SK-N-SH (cell line): ENCODE measurements at regions not wholly inside any gene's neighbourhood (a gene's known extent, or its start where the extent isn't known, plus 50 kb on each side); places are given as distances from the start of the nearest gene placed in this dataset.

ENCODE experiments used
- CTCF ChIA-PET: fragments of 300-600, 350-600 bp; formaldehyde crosslinking; extraction: SDS; loops from one replicate; lab custom pipeline; 2021; lab: Yijun Ruan, JAX
- POLR2A ChIA-PET: fragments of 350-600 bp; sonication (Branson Sonifier 250); formaldehyde crosslinking; extraction: SDS; loops from one replicate; lab custom pipeline; 2020; ENCODE audit warnings: antibody characterized with exemption, inconsistent platforms; lab: Yijun Ruan, JAX
- DNase-seq: peaks from one replicate; pipeline ENCODE4 v3.0.0; 2012
- H2AFZ ChIP-seq: fragments of 200-600 bp; sonication (generic); 2 replicates; pipeline ENCODE4 v1.8.1; 2016; ENCODE audit warnings: antibody characterized with exemption, mild to moderate bottlenecking, low read depth
- H3F3A ChIP-seq: fragments of 200-600 bp; sonication (generic); replicated peaks from 2 replicates; pipeline ENCODE3; 2016; ENCODE audit warnings: antibody characterized with exemption, mild to moderate bottlenecking; ENCODE audit not compliant: insufficient read depth
- H3K27ac ChIP-seq, 2 experiments: fragments of 200-500 bp in 1 of 2; fragments of 200-600 bp in 1 of 2; sonication (Bioruptor generic) in 1 of 2; sonication (generic), shearing (Covaris generic) in 1 of 2; 2 replicates each; pipeline versions ENCODE4 v1.5.1 to v1.6.1; 2014 to 2016; ENCODE audit warnings: low read depth in 2 of 2, inconsistent platforms in 1 of 2, low read length in 1 of 2, mild to moderate bottlenecking in 1 of 2, mixed read lengths in 1 of 2
- H3K27me3 ChIP-seq: fragments of 200-600 bp; sonication (generic), shearing (Covaris generic); 2 replicates; pipeline ENCODE4 v1.6.1; 2016; ENCODE audit warnings: mixed run types; ENCODE audit not compliant: insufficient read depth
- H3K36me3 ChIP-seq, 2 experiments: fragments of 200-500 bp in 1 of 2; fragments of 200-600 bp in 1 of 2; sonication (Bioruptor generic) in 1 of 2; sonication (generic) in 1 of 2; replicated peaks in 1 of 2; 2 replicates each; pipeline versions ENCODE3 to v1.5.1; 2014 to 2016; ENCODE audit warnings: low read length in 1 of 2, mild to moderate bottlenecking in 1 of 2; ENCODE audit not compliant: insufficient read depth in 2 of 2, control insufficient read depth in 1 of 2
- H3K4me1 ChIP-seq, 2 experiments: fragments of 200-500 bp in 1 of 2; fragments of 200-600 bp in 1 of 2; sonication (Bioruptor generic) in 1 of 2; sonication (generic), shearing (Covaris generic) in 1 of 2; 2 replicates each; pipeline versions ENCODE4 v1.5.1 to v1.6.1; 2014 to 2016; ENCODE audit warnings: low read depth in 1 of 2, low read length in 1 of 2, mixed run types in 1 of 2; ENCODE audit not compliant: insufficient read depth in 2 of 2, control insufficient read depth in 1 of 2
- H3K4me2 ChIP-seq: fragments of 200-600 bp; sonication (generic), shearing (Covaris generic); 2 replicates; pipeline ENCODE4 v1.6.1; 2017; ENCODE audit warnings: mixed run types
- H3K4me3 ChIP-seq, 2 experiments: fragments of 200-500 bp in 1 of 2; fragments of 200-600 bp in 1 of 2; sonication (Bioruptor generic) in 1 of 2; sonication (generic), shearing (Covaris generic) in 1 of 2; 2 replicates each; pipeline versions ENCODE4 v1.5.1 to v1.8.1; 2014 to 2016; ENCODE audit warnings: low read depth in 2 of 2, inconsistent platforms in 1 of 2, low read length in 1 of 2, mild to moderate bottlenecking in 1 of 2, mixed read lengths in 1 of 2, moderate library complexity in 1 of 2
- H3K79me2 ChIP-seq: fragments of 200-600 bp; sonication (generic); 2 replicates; pipeline ENCODE4 v1.8.1; 2017; ENCODE audit warnings: mild to moderate bottlenecking; ENCODE audit not compliant: insufficient read depth
- H3K9ac ChIP-seq: fragments of 200-600 bp; sonication (generic); 2 replicates; pipeline ENCODE4 v1.6.1; 2017; ENCODE audit warnings: mixed run types
- H3K9me2 ChIP-seq: fragments of 200-600 bp; sonication (generic); 2 replicates; pipeline ENCODE4 v1.6.1; 2017; ENCODE audit warnings: mixed run types
- H3K9me3 ChIP-seq: fragments of 200-600 bp; sonication (generic); 2 replicates; pipeline ENCODE4 v1.6.1; 2017; ENCODE audit warnings: mixed run types, mild to moderate bottlenecking, moderate library complexity
- H4K20me1 ChIP-seq: fragments of 200-600 bp; sonication (generic); 2 replicates; pipeline ENCODE4 v1.6.1; 2017; ENCODE audit warnings: mild to moderate bottlenecking, mixed run types; ENCODE audit not compliant: insufficient read depth
- CTCF ChIP-seq: fragments of 200-600 bp; sonication (generic); IDR thresholded peaks from 2 replicates; pipeline ENCODE4 v1.6.1; 2017; ENCODE audit warnings: antibody characterized with exemption, mild to moderate bottlenecking, moderate library complexity
- EP300 ChIP-seq, 2 experiments: IDR thresholded peaks; 2 replicates each; pipeline versions ENCODE4 v1.4.0 to v1.6.1; 2012; ENCODE audit warnings: borderline replicate concordance in 1 of 2, low read depth in 1 of 2, low read length in 1 of 2
- EZH2phosphoT487 ChIP-seq: fragments of 200-600 bp; sonication (generic); IDR thresholded peaks from 2 replicates; pipeline ENCODE4 v1.6.1; 2017; ENCODE audit warnings: low read depth, mixed run types, mild to moderate bottlenecking, antibody characterized with exemption, moderate library complexity, borderline replicate concordance
- FOSL2 ChIP-seq: IDR thresholded peaks from 2 replicates; pipeline ENCODE4 v1.4.0; 2012; ENCODE audit warnings: low read depth, mild to moderate bottlenecking, moderate library complexity, borderline replicate concordance
- FOXM1 ChIP-seq: IDR thresholded peaks from 2 replicates; pipeline ENCODE4 v1.4.0; 2012; ENCODE audit warnings: low read depth, mild to moderate bottlenecking
- GABPA ChIP-seq: IDR thresholded peaks from 2 replicates; pipeline ENCODE4 v1.4.0; 2012; ENCODE audit warnings: low read depth, mild to moderate bottlenecking
- JUND ChIP-seq: IDR thresholded peaks from 2 replicates; pipeline ENCODE4 v1.4.0; 2012
- MAX ChIP-seq: IDR thresholded peaks from 2 replicates; pipeline ENCODE4 v1.4.0; 2012; ENCODE audit warnings: low read depth
- MEF2A ChIP-seq: IDR thresholded peaks from 2 replicates; pipeline ENCODE4 v1.4.0; 2012; ENCODE audit warnings: low read depth, borderline replicate concordance
- MXI1 ChIP-seq: IDR thresholded peaks from 2 replicates; pipeline ENCODE4 v1.6.1; 2012; ENCODE audit warnings: mild to moderate bottlenecking, low read depth, low read length, improper control_type of control experiment
- NFIC ChIP-seq: IDR thresholded peaks from 2 replicates; pipeline ENCODE4 v1.4.0; 2012; ENCODE audit warnings: borderline replicate concordance
- NRF1 ChIP-seq: IDR thresholded peaks from 2 replicates; pipeline ENCODE4 v1.6.1; 2012; ENCODE audit warnings: low read depth, mild to moderate bottlenecking, low read length
- PBX3 ChIP-seq: IDR thresholded peaks from 2 replicates; pipeline ENCODE4; 2012
- POLR2AphosphoS5 ChIP-seq: IDR thresholded peaks from 2 replicates; pipeline ENCODE4 v1.6.1; 2012; ENCODE audit warnings: low read depth, low read length
- RFX5 ChIP-seq: IDR thresholded peaks from 2 replicates; pipeline ENCODE4 v1.6.1; 2012; ENCODE audit warnings: mild to moderate bottlenecking, improper control_type of control experiment, low read length
- RXRA ChIP-seq: IDR thresholded peaks from 2 replicates; pipeline ENCODE4 v1.4.0; 2012; ENCODE audit warnings: low read depth, mild to moderate bottlenecking, borderline replicate concordance
- SIN3A ChIP-seq: IDR thresholded peaks from 2 replicates; pipeline ENCODE4 v1.6.1; 2012; ENCODE audit warnings: low read depth, mild to moderate bottlenecking, low read length, moderate library complexity, borderline replicate concordance
- TAF1 ChIP-seq: IDR thresholded peaks from 2 replicates; pipeline ENCODE4 v1.6.1; 2012; ENCODE audit warnings: low read depth, mild to moderate bottlenecking, low read length, moderate library complexity, borderline replicate concordance
- TCF12 ChIP-seq: IDR thresholded peaks from 2 replicates; pipeline ENCODE4 v1.4.0; 2012
- TEAD4 ChIP-seq: IDR thresholded peaks from 2 replicates; pipeline ENCODE4 v1.4.0; 2012; ENCODE audit warnings: mild to moderate bottlenecking, borderline replicate concordance; ENCODE audit not compliant: insufficient read depth
- USF2 ChIP-seq: fragments of 150-350 bp; IDR thresholded peaks from 2 replicates; pipeline ENCODE4 v1.6.1; 2017; ENCODE audit warnings: antibody characterized with exemption, low read length, low read depth, borderline replicate concordance
- YY1 ChIP-seq: IDR thresholded peaks from 2 replicates; pipeline ENCODE4 v1.4.0; 2012; ENCODE audit warnings: low read depth, mild to moderate bottlenecking
- ZBTB33 ChIP-seq: IDR thresholded peaks from 2 replicates; pipeline ENCODE4 v1.4.0; 2012; ENCODE audit warnings: low read depth, borderline replicate concordance
- WGBS: methylation state at CpG from one replicate; pipeline ENCODE4 v1.1.6; 2017; ENCODE audit warnings: low lambda C conversion rate; 5-methylcytosine and 5-hydroxymethylcytosine counted together

- no peak for TF ChIP-seq FOXM1
- TF ChIP-seq MAX: no peak
- no peak for TF ChIP-seq RXRA
- no peak for TF ChIP-seq TEAD4
- no peak for TF ChIP-seq NRF1
Observed at GRCh38 chr12:72790273-72790672, 518.1 kb downstream of the TRHDE start (continued).

GRCh38 chr12:72792889-72793288 lies 520.7 kb downstream of the TRHDE start:
- 55% methylated on average over 3 of the region's 3 CpGs for WGBS
- H3K9ac ChIP-seq: no peak overlapping the region
- H3K27me3 ChIP-seq: no peaks in the 10 kb centered on the region
- no peaks in the 10 kb centered on the region for H3K9me2 ChIP-seq
- POLR2A ChIA-PET: no interaction called here
- H3K4me2 ChIP-seq: no peak overlapping the region
- no peak for TF ChIP-seq EZH2phosphoT487
- TF ChIP-seq JUND: no peak
- no peak for TF ChIP-seq RXRA
- no peak for TF ChIP-seq RFX5
- no peak for TF ChIP-seq USF2
- TF ChIP-seq POLR2AphosphoS5: no peak
- TF ChIP-seq FOXM1: no peak
- TF ChIP-seq ZBTB33: no peak
- no peak for TF ChIP-seq YY1
- no peak for TF ChIP-seq SIN3A
- no peak for TF ChIP-seq NRF1
- TF ChIP-seq, all 33 proteins: peak for 0
- H3K36me3 ChIP-seq: no peaks in the 10 kb centered on the region
- H3K4me1 ChIP-seq: no peaks in the 10 kb centered on the region
- no peak for DNase-seq
- H3K9me3 ChIP-seq: peaks cover 5% of the 10 kb centered on the region; the same call in 1 of the 2 replicates
- H2AFZ ChIP-seq: no peak overlapping the region
- CTCF ChIA-PET: no interaction called here
- H3F3A ChIP-seq: no peaks in the 10 kb centered on the region
- no peaks in the 10 kb centered on the region for H4K20me1 ChIP-seq
- H3K27ac ChIP-seq: no peak overlapping the region
- no peak overlapping the region for H3K4me3 ChIP-seq
- no peaks in the 10 kb centered on the region for H3K79me2 ChIP-seq

GRCh38 chr12:72793796-72794195 lies 521.6 kb downstream of the TRHDE start:
- no peak for DNase-seq
- CTCF ChIA-PET: no interaction called here
- Histone ChIP-seq H3F3A (no peaks in the 10 kb centered on the region), H3K4me2 (no peak overlapping the region), H2AFZ (no peak overlapping the region), H3K36me3 (no peaks in the 10 kb centered on the region), H3K4me1 (no peaks in the 10 kb centered on the region), H3K9me2 (no peaks in the 10 kb centered on the region), H3K27me3 (no peaks in the 10 kb centered on the region), H3K79me2 (no peaks in the 10 kb centered on the region), H3K4me3 (no peak overlapping the region), H3K27ac (no peak overlapping the region), H4K20me1 (no peaks in the 10 kb centered on the region), H3K9me3 (peaks cover 5% of the 10 kb centered on the region; the same call in 1 of the 2 replicates), H3K9ac (no peak overlapping the region)
- POLR2A ChIA-PET: no interaction called here
- WGBS: 19% methylated on average over 1 of the region's 1 CpG
- TF ChIP-seq TCF12 (no peak), RXRA (no peak), JUND (no peak), GABPA (no peak), CTCF (no peak), FOSL2 (no peak), TAF1 (no peak), MXI1 (no peak), MEF2A (no peak), YY1 (no peak), NFIC (no peak), EP300 (IDR thresholded peaks at IDR 0.05; ENCODE audit: borderline replicate concordance in 1 of 2, low read depth in 1 of 2, low read length in 1 of 2) (no peak), PBX3 (no peak)
